ENCODE measurements at regions not wholly inside any gene's neighbourhood (a gene's known extent, or its start where the extent isn't known, plus 50 kb on each side); places are given as distances from the start of the nearest gene placed in this dataset.

DNA sequence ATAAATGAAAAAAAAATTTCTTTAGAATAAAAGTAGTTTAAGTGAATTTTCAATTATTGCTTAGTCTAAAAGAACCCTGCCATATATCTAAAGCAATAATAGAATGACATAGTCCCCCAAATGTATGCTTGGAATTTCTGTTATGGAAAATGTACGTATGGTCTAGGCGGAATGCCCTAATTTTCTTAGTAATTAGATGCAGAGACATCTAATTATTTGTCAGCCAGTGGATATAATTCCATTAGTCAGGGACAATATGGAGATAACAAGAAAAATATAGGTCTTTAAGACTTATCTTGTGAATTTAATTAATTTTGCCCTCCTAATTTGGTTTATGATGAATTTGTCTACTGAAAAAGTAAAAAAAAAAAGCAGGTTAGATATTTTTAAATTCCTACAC is 460.9 kb upstream of the SOX11 start:
- TF ChIP-seq EZH2 (IDR thresholded peaks at IDR 0.05) (no peak), EZH2phosphoT487 (IDR thresholded peaks at IDR 0.05) (no peak)
- TF ChIP-seq, protein P1, sequence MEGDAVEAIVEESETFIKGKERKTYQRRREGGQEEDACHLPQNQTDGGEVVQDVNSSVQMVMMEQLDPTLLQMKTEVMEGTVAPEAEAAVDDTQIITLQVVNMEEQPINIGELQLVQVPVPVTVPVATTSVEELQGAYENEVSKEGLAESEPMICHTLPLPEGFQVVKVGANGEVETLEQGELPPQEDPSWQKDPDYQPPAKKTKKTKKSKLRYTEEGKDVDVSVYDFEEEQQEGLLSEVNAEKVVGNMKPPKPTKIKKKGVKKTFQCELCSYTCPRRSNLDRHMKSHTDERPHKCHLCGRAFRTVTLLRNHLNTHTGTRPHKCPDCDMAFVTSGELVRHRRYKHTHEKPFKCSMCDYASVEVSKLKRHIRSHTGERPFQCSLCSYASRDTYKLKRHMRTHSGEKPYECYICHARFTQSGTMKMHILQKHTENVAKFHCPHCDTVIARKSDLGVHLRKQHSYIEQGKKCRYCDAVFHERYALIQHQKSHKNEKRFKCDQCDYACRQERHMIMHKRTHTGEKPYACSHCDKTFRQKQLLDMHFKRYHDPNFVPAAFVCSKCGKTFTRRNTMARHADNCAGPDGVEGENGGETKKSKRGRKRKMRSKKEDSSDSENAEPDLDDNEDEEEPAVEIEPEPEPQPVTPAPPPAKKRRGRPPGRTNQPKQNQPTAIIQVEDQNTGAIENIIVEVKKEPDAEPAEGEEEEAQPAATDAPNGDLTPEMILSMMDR (IDR thresholded peaks at IDR 0.05) = no peak

All from neural progenitor cell (in vitro differentiated cells).